GM19099 (cell line): ENCODE measurements at regions not wholly inside any gene's neighbourhood (a gene's known extent, or its start where the extent isn't known, plus 50 kb on each side); places are given as distances from the start of the nearest gene placed in this dataset.

Experiments used
- POLR2A ChIP-seq: IDR thresholded peaks from 3 replicates; pipeline ENCODE4 v1.6.1; 2011; ENCODE audit warnings: low read depth; ENCODE audit not compliant: insufficient read length; ENCODE audit errors: extremely low read depth

DNA sequence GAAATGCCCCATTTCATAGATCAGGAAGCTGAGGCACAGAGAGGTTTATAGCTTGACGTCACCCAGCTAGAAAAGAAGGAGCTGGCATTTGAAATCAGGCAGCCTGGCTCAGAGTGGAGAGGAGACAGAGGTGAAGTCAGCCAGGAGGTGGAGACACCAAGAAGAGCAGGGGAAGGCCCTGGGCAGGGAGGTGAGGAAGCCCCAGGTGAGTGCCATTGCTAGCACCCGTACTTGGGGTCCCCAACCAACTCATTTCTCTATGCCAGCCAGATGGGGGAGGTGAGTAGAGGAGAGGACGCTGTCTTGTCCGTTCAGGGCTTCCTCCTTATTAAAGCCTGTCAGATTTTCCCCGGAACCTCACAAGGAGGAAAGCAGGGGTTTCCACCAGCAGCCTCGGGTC is 149.6 kb upstream of the TLE3 start:
- no peak for TF ChIP-seq POLR2A

DNA sequence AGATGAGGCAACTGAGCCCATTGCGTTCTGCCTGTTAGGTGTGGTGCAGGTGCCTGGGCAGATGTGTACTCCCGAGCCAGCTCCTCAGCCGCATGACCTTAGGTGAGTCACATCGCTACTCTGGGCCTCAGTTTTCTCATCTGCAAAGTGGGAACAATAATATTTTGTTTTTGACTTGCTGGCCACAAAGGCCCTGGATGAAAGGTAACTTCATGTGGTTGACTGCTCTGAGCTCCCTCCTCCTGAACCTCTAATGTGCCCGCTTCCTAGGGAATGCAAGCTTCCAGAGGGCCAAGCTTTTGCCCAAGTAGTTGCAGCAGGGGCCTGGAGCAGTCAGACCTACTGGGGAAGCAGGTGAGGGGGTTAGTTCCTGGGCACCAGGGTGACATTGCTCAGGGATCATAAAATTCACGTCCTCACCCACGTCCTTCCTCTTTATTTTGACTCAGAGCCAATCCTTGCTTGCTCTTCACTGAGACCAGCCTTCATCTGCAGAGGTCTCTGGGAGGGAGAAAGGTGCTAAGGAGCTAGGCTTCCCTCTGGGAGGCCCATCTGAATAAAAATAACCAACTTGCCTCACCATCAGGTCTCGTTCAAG is 149.0 kb upstream of the TLE3 start:
- no peak for TF ChIP-seq POLR2A

- no peak for TF ChIP-seq POLR2A
These were observed 148.4 kb upstream of the TLE3 start for GRCh38 chr15:70245932-70246622.

GRCh38 chr15:70244978-70245542 is 147.3 kb upstream of the TLE3 start:
- TF ChIP-seq POLR2A: no peak

DNA sequence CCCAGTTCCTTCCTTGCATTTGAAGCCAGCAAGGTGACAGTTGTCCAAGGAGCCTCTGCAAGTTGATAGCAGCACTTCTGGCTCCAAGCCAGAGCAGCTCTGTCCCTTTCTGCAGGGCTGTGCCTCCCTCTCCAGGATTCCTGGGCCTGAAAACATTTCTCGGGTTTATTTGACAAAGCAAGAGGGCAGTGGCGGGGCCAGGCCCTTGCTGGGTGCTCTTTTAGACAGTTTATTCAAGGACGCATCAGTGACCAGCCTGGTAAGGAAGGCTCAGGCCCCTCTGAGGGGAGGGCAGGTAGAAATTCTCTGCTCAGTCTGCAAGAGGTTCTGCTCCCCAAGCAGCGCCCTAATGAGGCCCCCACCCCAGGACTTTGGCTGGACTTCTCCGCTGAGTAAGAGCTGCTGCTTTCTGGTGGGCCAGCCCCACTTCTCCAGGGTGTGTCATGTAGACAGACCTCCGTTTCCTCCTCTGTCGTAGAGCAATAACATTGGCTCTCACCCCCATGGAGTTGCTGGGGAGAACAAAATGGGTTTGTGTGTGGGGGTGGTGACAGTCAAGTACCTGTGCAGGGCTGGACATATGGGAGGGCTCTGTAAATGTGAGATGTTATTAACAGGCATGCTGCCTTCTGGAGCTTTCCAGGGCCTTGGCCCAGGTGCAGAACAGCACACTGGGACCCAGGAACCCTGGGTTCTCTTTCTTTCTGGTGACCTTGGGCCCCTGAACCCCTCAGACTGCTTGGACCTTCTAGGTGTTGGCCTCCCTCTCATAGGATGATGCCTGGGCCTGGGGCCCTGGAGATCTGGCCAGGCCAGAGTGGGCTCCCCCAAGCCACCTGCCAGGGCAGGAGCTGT is 146.2 kb upstream of the TLE3 start:
- TF ChIP-seq POLR2A: no peak

- TF ChIP-seq POLR2A: no peak
These were observed 145.4 kb upstream of the TLE3 start for GRCh38 chr15:70242951-70243685.

- no peak for TF ChIP-seq POLR2A
These were observed 144.0 kb upstream of the TLE3 start for GRCh38 chr15:70241561-70242320.

- TF ChIP-seq POLR2A: no peak
These were observed 143.2 kb upstream of the TLE3 start for GRCh38 chr15:70240820-70241430.

GRCh38 chr15:70240082-70240481 is 142.4 kb upstream of the TLE3 start:
- no peak for TF ChIP-seq POLR2A

- no peak for TF ChIP-seq POLR2A
These were observed 141.2 kb upstream of the TLE3 start for GRCh38 chr15:70238917-70239316.

DNA sequence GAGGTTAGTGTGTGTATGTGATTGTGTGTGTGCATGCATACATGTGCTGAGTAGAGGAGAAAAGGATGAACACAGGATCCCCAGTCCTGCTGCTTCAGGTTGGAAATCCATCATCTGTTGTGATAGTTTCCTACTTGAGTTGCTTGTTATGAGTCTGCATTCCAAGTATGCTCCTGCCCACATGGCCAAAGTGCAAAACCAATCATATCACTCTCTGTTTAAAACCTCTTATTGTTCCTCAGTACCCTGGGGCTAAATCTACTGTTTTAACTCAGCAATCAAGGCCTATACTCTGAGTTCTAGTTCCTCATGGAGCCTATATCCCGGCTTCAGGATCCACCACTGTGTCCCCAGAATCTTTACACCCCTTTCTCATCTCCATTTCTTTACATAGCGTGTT is 139.9 kb upstream of the TLE3 start:
- TF ChIP-seq POLR2A: no peak

DNA sequence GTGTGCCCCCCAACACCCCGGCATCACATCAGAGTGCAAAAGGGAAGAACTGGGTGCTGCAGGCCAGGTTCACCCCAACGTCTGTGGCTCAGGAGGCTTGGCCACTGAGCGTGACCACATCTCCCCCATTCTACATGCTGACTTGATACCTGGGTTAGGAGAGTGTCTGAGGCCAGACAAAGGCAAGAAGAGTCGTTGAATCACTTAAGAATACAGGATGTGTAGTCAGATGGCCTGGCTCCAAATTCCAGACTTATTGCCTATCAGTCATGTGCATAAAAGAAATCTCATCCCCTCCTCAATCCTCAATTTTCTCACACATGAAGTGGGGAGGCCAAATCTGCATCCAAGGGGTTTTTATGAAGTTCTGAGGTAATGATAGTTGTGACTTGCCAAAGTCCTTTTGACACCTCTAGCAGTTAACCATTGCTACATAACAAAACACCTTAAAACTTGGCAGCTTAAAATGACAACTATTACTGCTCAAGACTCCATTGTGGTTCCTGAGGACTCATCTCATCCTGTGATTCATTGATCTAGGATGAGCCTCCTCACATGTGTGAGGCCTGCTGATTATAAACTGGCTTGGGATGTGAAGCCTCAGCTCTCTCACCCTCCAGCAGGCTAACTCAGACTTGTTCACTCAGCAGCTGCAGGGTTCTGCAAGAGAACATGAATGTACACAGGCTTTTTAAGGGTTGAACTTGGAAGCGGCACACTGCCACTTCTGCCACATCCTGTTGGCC is 138.8 kb upstream of the TLE3 start:
- TF ChIP-seq POLR2A: no peak

DNA sequence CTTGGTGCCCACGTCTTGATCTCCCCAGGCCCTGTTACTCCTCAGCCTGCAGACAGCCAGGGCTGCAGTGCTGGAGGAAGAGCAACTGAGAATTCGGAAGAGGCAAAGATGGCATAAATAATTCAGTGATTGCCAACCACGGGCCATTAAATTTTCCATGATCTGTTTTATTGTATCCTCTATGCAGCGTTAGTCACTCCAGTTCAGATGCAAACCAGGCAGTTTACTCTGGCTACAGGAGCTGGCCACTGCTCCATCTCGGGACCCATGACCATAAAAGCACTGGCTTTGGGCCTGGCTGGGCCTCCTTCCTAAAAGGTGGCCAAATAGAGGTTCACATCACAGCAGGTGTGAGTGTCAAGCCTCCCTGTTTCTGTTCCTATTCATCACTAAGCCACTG is 137.6 kb upstream of the TLE3 start:
- no peak for TF ChIP-seq POLR2A
